Keratinocyte (primary cell): ENCODE measurements at regions not wholly inside any gene's neighbourhood (a gene's known extent, or its start where the extent isn't known, plus 50 kb on each side); places are given as distances from the start of the nearest gene placed in this dataset.

ENCODE experiments used
- DNase-seq: peaks from one replicate; pipeline ENCODE4 v3.0.0-alpha.2; 2011; ENCODE audit warnings: low read depth, missing footprints, low spot score
- FAIRE-seq: peaks from 2 replicates; lab custom pipeline; 2011; peaks lifted over from hg19 to GRCh38; lab: Jason Lieb, UNC
- H2AFZ ChIP-seq: 2 replicates; pipeline ENCODE4 v1.6.0; 2012; ENCODE audit warnings: low read length, control low read depth, inconsistent platforms; ENCODE audit not compliant: control insufficient read depth
- H3K27ac ChIP-seq: 2 replicates; pipeline ENCODE4 v1.5.1; 2011; ENCODE audit warnings: low read length; ENCODE audit not compliant: control insufficient read depth, insufficient read depth
- H3K27me3 ChIP-seq: 3 replicates; pipeline ENCODE4 v1.6.0; 2011; ENCODE audit warnings: low read length; ENCODE audit not compliant: control insufficient read depth, insufficient read depth; ENCODE audit errors: extremely low read depth
- H3K36me3 ChIP-seq, 2 experiments: 2 replicates in 1 of 2; 3 replicates in 1 of 2; pipeline ENCODE4 v1.5.1; 2011; ENCODE audit warnings: low read length in 2 of 2, mild to moderate bottlenecking in 1 of 2; ENCODE audit not compliant: control insufficient read depth in 2 of 2, insufficient read depth in 2 of 2; ENCODE audit errors: extremely low read depth in 1 of 2
- H3K4me1 ChIP-seq: 3 replicates; pipeline ENCODE4 v1.5.1; 2011; ENCODE audit warnings: low read length; ENCODE audit not compliant: control insufficient read depth, insufficient read depth; ENCODE audit errors: extremely low read depth
- H3K4me2 ChIP-seq: 3 replicates; pipeline ENCODE4 v1.6.0; 2011; ENCODE audit warnings: low read depth, low read length; ENCODE audit not compliant: control insufficient read depth, insufficient read depth; ENCODE audit errors: extremely low read depth
- H3K4me3 ChIP-seq, 3 experiments: fragments of 200-600 bp in 1 of 3; sonication (generic) in 1 of 3; 2 replicates in 2 of 3; 3 replicates in 1 of 3; pipeline ENCODE4 v1.5.1; 2011 to 2016; ENCODE audit warnings: low read length in 3 of 3, mild to moderate bottlenecking in 3 of 3, control low read depth in 2 of 3, inconsistent platforms in 1 of 3, low read depth in 1 of 3, mixed read lengths in 1 of 3, mixed run types in 1 of 3, moderate library complexity in 1 of 3; ENCODE audit not compliant: control insufficient read depth in 2 of 3, insufficient read depth in 2 of 3; ENCODE audit errors: extremely low read depth in 1 of 3
- H3K79me2 ChIP-seq: 2 replicates; pipeline ENCODE4 v1.6.0; 2012; ENCODE audit warnings: low read length; ENCODE audit not compliant: control insufficient read depth, insufficient read depth
- H3K9ac ChIP-seq: 3 replicates; pipeline ENCODE4 v1.6.0; 2011; ENCODE audit warnings: low read length; ENCODE audit not compliant: control insufficient read depth, insufficient read depth; ENCODE audit errors: extremely low read depth
- H3K9me1 ChIP-seq: 3 replicates; pipeline ENCODE4 v1.6.0; 2011; ENCODE audit warnings: low read length; ENCODE audit not compliant: control insufficient read depth, insufficient read depth; ENCODE audit errors: extremely low read depth
- H3K9me3 ChIP-seq: 2 replicates; pipeline ENCODE4 v1.5.1; 2012; ENCODE audit warnings: low read depth, low read length; ENCODE audit not compliant: control insufficient read depth
- H4K20me1 ChIP-seq: 3 replicates; pipeline ENCODE4 v1.6.0; 2011; ENCODE audit warnings: low read length; ENCODE audit not compliant: control insufficient read depth, insufficient read depth; ENCODE audit errors: extremely low read depth
- EZH2 ChIP-seq: IDR thresholded peaks from one replicate; pipeline ENCODE4 v1.6.1; 2012; ENCODE audit warnings: inconsistent platforms, mild to moderate bottlenecking, low read length, moderate library complexity
- dilution Hi-C: fragments of 300-500 bp; cut with MboI; formaldehyde crosslinking; loops from one replicate; pipeline ENCODE4 v1.7.0; 2020; ENCODE audit warnings: low sequenced_read_pairs; ENCODE audit not compliant: extremely low pct_ligation_motif_present
- TF ChIP-seq, protein P1 (sequence below), 3 experiments: IDR thresholded peaks in 1 of 3; conservative IDR thresholded peaks in 1 of 3; optimal IDR thresholded peaks in 1 of 3; 2 replicates in 2 of 3; 3 replicates in 1 of 3; pipeline versions ENCODE3 to v1.5.1; 2011; ENCODE audit warnings: low read length in 3 of 3, mild to moderate bottlenecking in 3 of 3, moderate library complexity in 2 of 3, control low read depth in 1 of 3, inconsistent platforms in 1 of 3; ENCODE audit not compliant: insufficient read depth in 2 of 3; ENCODE audit errors: extremely low read depth in 1 of 3

DNA sequence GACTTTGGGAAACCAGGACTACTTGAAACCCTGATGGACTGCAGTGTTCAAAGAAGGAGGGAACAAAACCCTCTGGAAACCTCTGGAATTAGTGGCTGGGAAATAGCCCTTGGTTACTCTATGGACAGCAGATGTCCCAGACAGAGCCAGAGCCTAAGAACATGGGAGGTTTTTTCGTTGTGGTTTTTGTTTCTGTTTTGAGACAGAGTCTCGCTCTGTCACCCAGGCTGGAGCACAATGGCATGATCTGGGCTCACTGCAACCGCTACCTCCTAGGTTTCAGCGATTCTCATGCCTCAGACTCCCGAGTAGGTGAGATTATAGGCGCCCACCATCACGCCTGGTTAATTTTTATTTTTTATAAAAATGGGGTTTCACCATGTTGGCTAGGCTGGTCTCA, 1378.7 kb downstream of the AACS start:
- DNase-seq (no peak), FAIRE-seq (no peak)
- Histone ChIP-seq H3K27me3 (no peaks in the 10 kb centered on the region), H3K27ac (no peak overlapping the region), H3K79me2 (no peaks in the 10 kb centered on the region), H3K9ac (no peak overlapping the region), H3K4me3 (no peak overlapping the region), H2AFZ (no peak overlapping the region), H3K9me1 (no peaks in the 10 kb centered on the region), H3K4me1 (no peaks in the 10 kb centered on the region), H3K36me3 (no peaks in the 10 kb centered on the region), H4K20me1 (no peaks in the 10 kb centered on the region), H3K9me3 (peaks cover 2% of the 10 kb centered on the region), H3K4me2 (no peak overlapping the region)
- no peak for TF ChIP-seq EZH2
- TF ChIP-seq, protein P1, sequence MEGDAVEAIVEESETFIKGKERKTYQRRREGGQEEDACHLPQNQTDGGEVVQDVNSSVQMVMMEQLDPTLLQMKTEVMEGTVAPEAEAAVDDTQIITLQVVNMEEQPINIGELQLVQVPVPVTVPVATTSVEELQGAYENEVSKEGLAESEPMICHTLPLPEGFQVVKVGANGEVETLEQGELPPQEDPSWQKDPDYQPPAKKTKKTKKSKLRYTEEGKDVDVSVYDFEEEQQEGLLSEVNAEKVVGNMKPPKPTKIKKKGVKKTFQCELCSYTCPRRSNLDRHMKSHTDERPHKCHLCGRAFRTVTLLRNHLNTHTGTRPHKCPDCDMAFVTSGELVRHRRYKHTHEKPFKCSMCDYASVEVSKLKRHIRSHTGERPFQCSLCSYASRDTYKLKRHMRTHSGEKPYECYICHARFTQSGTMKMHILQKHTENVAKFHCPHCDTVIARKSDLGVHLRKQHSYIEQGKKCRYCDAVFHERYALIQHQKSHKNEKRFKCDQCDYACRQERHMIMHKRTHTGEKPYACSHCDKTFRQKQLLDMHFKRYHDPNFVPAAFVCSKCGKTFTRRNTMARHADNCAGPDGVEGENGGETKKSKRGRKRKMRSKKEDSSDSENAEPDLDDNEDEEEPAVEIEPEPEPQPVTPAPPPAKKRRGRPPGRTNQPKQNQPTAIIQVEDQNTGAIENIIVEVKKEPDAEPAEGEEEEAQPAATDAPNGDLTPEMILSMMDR (optimal IDR thresholded peaks at IDR 0.05 in 1 of 3, IDR thresholded peaks at IDR 0.05 in 1 of 3, conservative IDR thresholded peaks at IDR 0.05 in 1 of 3; ENCODE audit: extremely low read depth in 1 of 3, insufficient read depth in 2 of 3, low read length in 3 of 3): no peak
- dilution Hi-C loops: no loop called here

DNA sequence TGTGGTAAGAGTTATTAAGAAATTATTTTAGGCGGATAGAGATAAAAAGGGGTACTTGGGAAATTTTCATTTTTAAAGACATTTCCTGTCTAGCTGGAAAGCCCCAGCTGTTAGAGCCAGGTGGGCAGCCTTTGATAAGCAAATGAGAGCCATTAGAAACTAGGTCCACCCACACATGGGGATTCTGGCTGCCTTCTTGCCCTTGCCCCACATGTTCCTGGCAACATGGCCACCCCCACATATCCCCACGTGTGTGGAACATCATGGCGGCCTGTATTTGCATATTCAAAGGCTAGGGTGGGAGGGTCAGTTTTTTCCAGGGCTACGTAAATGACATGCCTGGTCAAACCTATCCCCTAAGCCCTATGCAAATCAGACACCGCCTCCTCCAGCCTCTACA, 1382.1 kb downstream of the AACS start:
- Histone ChIP-seq H3K9ac (no peak overlapping the region), H3K9me3 (peaks cover under 1% of the 10 kb centered on the region), H3K79me2 (no peaks in the 10 kb centered on the region), H2AFZ (no peak overlapping the region), H3K4me1 (no peaks in the 10 kb centered on the region), H3K4me3 (no peak overlapping the region), H3K4me2 (no peak overlapping the region), H4K20me1 (no peaks in the 10 kb centered on the region), H3K9me1 (no peaks in the 10 kb centered on the region), H3K36me3 (no peaks in the 10 kb centered on the region), H3K27ac (no peak overlapping the region), H3K27me3 (no peaks in the 10 kb centered on the region)
- TF ChIP-seq, protein P1 (optimal IDR thresholded peaks at IDR 0.05 in 1 of 3, IDR thresholded peaks at IDR 0.05 in 1 of 3, conservative IDR thresholded peaks at IDR 0.05 in 1 of 3; ENCODE audit: extremely low read depth in 1 of 3, insufficient read depth in 2 of 3, low read length in 3 of 3): no peak
- no peak for TF ChIP-seq EZH2
- dilution Hi-C loops: no loop called here
- FAIRE-seq (no peak), DNase-seq (no peak)
